Mesodermal cell (in vitro differentiated cells): ENCODE measurements at regions not wholly inside any gene's neighbourhood (a gene's known extent, or its start where the extent isn't known, plus 50 kb on each side); places are given as distances from the start of the nearest gene placed in this dataset.

ENCODE experiments used
- H3K27ac ChIP-seq: 2 replicates; pipeline ENCODE4 v1.7.0; 2013; ENCODE audit warnings: mild to moderate bottlenecking, low read depth, low read length, moderate library complexity; ENCODE audit not compliant: severe bottlenecking
- H3K36me3 ChIP-seq: 2 replicates; pipeline ENCODE4 v1.7.1; 2013; ENCODE audit warnings: mild to moderate bottlenecking, low read length, moderate library complexity; ENCODE audit not compliant: control insufficient read depth, insufficient read depth
- H3K4me1 ChIP-seq: one replicate; pipeline ENCODE4 v1.7.1; 2013; ENCODE audit warnings: mild to moderate bottlenecking, low read length; ENCODE audit not compliant: insufficient read depth, control insufficient read depth, poor library complexity, severe bottlenecking
- H3K4me3 ChIP-seq: 2 replicates; pipeline ENCODE4 v1.7.0; 2013; ENCODE audit warnings: low read length, control low read depth, mild to moderate bottlenecking; ENCODE audit not compliant: insufficient read depth, poor library complexity, severe bottlenecking; ENCODE audit errors: extremely low read depth
- H3K9me3 ChIP-seq: 2 replicates; pipeline ENCODE4 v1.7.1; 2013; ENCODE audit warnings: mild to moderate bottlenecking, low read length, moderate library complexity; ENCODE audit not compliant: control insufficient read depth
- WGBS, 2 experiments: methylation state at CpG; one replicate each; pipeline ENCODE4 v1.1.5; 2013; ENCODE audit warnings: missing lambda C conversion rate in 2 of 2; ENCODE audit not compliant: insufficient coverage in 2 of 2; 5-methylcytosine and 5-hydroxymethylcytosine counted together

- Histone ChIP-seq H3K9me3 (no peaks in the 10 kb centered on the region), H3K4me1 (no peaks in the 10 kb centered on the region), H3K36me3 (no peaks in the 10 kb centered on the region), H3K4me3 (no peak overlapping the region), H3K27ac (no peak overlapping the region)
- WGBS, 2 experiments = no CpG with 5 or more reads among the region's 2 CpGs
Measured at GRCh38 chr4:28536124-28536523, 1675.5 kb downstream of the STIM2 start.

GRCh38 chr4:28545986-28546385 is 1685.3 kb downstream of the STIM2 start:
- H3K27ac ChIP-seq = no peak overlapping the region
- H3K36me3 ChIP-seq = no peaks in the 10 kb centered on the region
- WGBS, 2 experiments = 100% methylated on average over 1 of the region's 1 CpG
- H3K4me1 ChIP-seq = no peaks in the 10 kb centered on the region
- H3K4me3 ChIP-seq = no peak overlapping the region
- H3K9me3 ChIP-seq = no peaks in the 10 kb centered on the region

- H3K4me1 ChIP-seq = no peaks in the 10 kb centered on the region
- H3K9me3 ChIP-seq = no peaks in the 10 kb centered on the region
- no peak overlapping the region for H3K4me3 ChIP-seq
- H3K36me3 ChIP-seq = no peaks in the 10 kb centered on the region
- 95 to 100% methylated on average over 1 to 3 of the region's 3 CpGs for WGBS, 2 experiments
- no peak overlapping the region for H3K27ac ChIP-seq
Measured at GRCh38 chr4:28548136-28548535, 1687.5 kb downstream of the STIM2 start.

GRCh38 chr4:28548594-28548993 is 1688.0 kb downstream of the STIM2 start:
- Histone ChIP-seq H3K4me3 (no peak overlapping the region), H3K27ac (no peak overlapping the region), H3K36me3 (no peaks in the 10 kb centered on the region), H3K9me3 (no peaks in the 10 kb centered on the region), H3K4me1 (no peaks in the 10 kb centered on the region)
- 65 to 76% methylated on average over 5 of the region's 6 CpGs for WGBS, 2 experiments

GRCh38 chr4:28555866-28556265 is 1695.2 kb downstream of the STIM2 start:
- Histone ChIP-seq H3K27ac (no peak overlapping the region), H3K4me3 (no peak overlapping the region), H3K9me3 (no peaks in the 10 kb centered on the region), H3K4me1 (no peaks in the 10 kb centered on the region), H3K36me3 (no peaks in the 10 kb centered on the region)
- WGBS, 2 experiments = 76% methylated on average over 2 of the region's 2 CpGs; no CpG with 5 or more reads in 1 of the 2 experiments

- Histone ChIP-seq H3K9me3 (no peaks in the 10 kb centered on the region), H3K27ac (no peak overlapping the region), H3K4me3 (no peak overlapping the region), H3K36me3 (no peaks in the 10 kb centered on the region), H3K4me1 (no peaks in the 10 kb centered on the region)
- 87 to 96% methylated on average over 2 of the region's 2 CpGs for WGBS, 2 experiments
Measured at GRCh38 chr4:28557755-28558154, 1697.1 kb downstream of the STIM2 start.

GRCh38 chr4:28558895-28559294 is 1698.3 kb downstream of the STIM2 start:
- H3K27ac ChIP-seq = no peak overlapping the region
- H3K9me3 ChIP-seq = no peaks in the 10 kb centered on the region
- no peak overlapping the region for H3K4me3 ChIP-seq
- 96 to 100% methylated on average over 2 of the region's 2 CpGs for WGBS, 2 experiments
- no peaks in the 10 kb centered on the region for H3K4me1 ChIP-seq
- no peaks in the 10 kb centered on the region for H3K36me3 ChIP-seq

GRCh38 chr4:28562913-28563312 is 1702.3 kb downstream of the STIM2 start:
- Histone ChIP-seq H3K4me1 (no peaks in the 10 kb centered on the region), H3K36me3 (no peaks in the 10 kb centered on the region), H3K9me3 (no peaks in the 10 kb centered on the region), H3K4me3 (no peak overlapping the region), H3K27ac (no peak overlapping the region)
- WGBS, 2 experiments = no CpG with 5 or more reads among the region's 4 CpGs

GRCh38 chr4:28565396-28565795 is 1704.8 kb downstream of the STIM2 start:
- H3K4me3 ChIP-seq = no peak overlapping the region
- no peak overlapping the region for H3K27ac ChIP-seq
- H3K4me1 ChIP-seq = no peaks in the 10 kb centered on the region
- no peaks in the 10 kb centered on the region for H3K36me3 ChIP-seq
- no peaks in the 10 kb centered on the region for H3K9me3 ChIP-seq
- WGBS, 2 experiments = no CpG with 5 or more reads among the region's 2 CpGs

- Histone ChIP-seq H3K27ac (no peak overlapping the region), H3K36me3 (no peaks in the 10 kb centered on the region), H3K4me1 (no peaks in the 10 kb centered on the region), H3K4me3 (no peak overlapping the region), H3K9me3 (no peaks in the 10 kb centered on the region)
- 83% methylated on average over 1 of the region's 2 CpGs; no CpG with 5 or more reads in 1 of the 2 experiments for WGBS, 2 experiments
Measured at GRCh38 chr4:28600958-28601357, 1740.3 kb downstream of the STIM2 start.

- no peaks in the 10 kb centered on the region for H3K4me1 ChIP-seq
- no peak overlapping the region for H3K27ac ChIP-seq
- no peaks in the 10 kb centered on the region for H3K36me3 ChIP-seq
- H3K9me3 ChIP-seq = no peaks in the 10 kb centered on the region
- no CpG with 5 or more reads among the region's 3 CpGs for WGBS, 2 experiments
- H3K4me3 ChIP-seq = no peak overlapping the region
Measured at GRCh38 chr4:28621591-28621990, 1761.0 kb downstream of the STIM2 start.
